ENCODE measurements at regions not wholly inside any gene's neighbourhood (a gene's known extent, or its start where the extent isn't known, plus 50 kb on each side); places are given as distances from the start of the nearest gene placed in this dataset.
"Not testable (repeated sequence)": the region's sequence is repeated elsewhere in the genome, so short reads cannot be mapped to it uniquely, and the experiment has no call there.

DNA sequence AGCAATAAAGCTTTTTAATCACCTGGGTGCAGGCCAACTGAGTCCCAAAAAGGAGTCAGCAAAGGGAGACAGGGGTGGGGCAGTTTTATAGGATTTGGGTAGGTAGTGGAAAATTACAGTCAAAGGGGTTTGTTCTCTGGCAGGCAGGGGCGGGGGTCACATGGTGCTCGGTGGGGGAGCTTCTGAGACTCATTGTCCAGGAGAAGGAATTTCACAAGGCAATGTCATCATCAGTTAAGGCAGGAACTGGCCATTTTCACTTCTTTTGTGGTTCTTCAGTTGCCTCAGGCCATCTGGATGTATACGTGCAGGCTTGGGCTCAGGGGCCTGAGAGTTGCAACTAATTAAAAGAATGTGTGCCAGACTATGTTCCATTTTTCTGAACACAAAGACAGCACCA, 147.5 kb upstream of the SCN7A start:
- not testable (repeated sequence) for DNase-seq (ENCODE audit: low read depth)

DNA sequence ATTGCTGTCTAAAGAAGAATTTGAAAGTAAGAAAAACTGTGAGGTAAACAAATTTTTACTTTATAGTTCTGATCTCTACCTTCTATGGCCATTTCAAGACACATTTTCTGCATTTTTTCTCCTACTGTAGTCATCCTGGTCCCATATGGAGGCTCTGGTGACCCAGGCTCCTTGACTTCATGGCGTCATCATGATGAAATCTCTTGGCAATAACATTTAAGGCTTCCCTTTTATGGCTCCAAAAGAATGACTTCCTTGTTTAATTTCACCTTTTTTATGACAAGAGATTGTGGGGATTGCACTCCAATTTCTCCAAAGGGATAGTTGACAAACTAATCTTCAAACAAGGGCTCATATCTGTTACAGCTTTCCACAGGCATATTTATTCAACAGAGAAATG, 143.0 kb upstream of the SCN7A start:
- no peak for DNase-seq (ENCODE audit: low read depth)

DNA sequence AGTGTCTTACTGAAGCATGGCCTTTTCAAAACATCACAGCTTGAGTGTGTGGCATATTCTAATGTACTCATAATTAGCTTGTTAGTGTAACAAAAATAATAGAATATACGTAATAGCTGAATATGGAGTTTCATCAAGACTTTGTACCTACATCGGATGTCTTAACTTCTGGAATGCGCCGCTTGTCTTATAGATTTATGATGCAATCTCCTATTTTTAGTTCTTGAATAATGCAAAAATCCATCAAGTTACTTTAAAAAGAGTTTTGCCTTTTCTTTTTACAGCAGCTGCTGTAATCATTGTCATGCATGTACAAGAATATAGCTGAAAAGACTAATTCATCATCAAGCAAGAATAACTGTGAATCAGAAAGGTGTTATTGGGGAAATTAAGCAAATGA, 140.7 kb upstream of the SCN7A start:
- DNase-seq (ENCODE audit: low read depth), result no peak

DNA sequence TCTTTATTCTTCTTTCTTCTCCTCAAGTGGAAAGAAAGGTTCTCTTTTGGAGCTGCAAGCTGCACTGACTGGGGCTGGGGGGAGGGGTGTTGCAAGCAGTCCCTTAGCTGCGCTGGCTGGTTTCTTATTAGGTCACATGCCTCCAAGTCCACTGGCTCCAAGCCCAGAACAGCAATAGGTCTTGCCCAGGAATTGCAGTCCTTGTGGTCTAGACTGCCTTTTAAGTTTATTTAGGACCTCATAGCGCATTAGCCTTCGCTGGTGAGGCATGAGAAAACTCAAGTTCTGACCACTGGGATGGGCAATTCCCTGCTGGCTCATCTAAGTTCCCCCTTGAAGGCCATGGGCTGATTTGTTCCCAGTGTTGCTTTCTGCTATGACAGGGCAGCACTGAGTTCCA, 138.6 kb upstream of the SCN7A start:
- DNase-seq (ENCODE audit: low read depth), result peak; percentile 63

DNA sequence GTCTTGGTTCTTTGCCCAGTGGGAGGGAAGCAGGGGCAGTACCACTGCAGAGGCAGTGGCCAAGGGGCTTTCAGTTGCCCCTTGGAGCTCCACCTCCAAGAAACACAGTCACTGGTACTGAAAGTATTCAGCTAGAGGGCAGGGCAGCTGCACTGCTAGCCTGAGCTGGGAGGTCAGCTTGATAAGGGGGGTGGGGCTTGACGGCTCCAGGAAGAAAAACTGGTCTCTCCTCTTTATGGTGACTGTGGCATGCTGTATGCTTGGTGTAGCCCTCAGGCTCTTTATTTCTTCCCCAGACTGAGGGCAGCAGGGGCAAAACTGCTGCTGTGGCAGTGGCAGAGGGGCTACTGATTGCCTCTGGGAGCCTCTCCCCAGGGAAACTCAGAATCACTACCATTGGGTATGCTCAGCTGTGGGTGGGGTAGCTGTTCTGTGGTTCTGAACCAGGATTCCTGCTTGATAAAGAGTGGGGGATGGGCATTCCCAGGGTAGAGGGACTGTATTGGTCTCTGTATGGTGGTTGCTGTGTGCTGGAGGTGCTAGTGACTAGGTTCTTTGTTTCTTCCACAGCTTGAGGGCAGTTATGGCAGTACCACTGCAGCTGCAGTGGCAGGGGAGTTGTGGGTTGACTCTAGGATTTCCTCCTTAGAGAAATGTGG, 134.6 kb upstream of the SCN7A start:
- DNase-seq (ENCODE audit: low read depth), result no peak

DNA sequence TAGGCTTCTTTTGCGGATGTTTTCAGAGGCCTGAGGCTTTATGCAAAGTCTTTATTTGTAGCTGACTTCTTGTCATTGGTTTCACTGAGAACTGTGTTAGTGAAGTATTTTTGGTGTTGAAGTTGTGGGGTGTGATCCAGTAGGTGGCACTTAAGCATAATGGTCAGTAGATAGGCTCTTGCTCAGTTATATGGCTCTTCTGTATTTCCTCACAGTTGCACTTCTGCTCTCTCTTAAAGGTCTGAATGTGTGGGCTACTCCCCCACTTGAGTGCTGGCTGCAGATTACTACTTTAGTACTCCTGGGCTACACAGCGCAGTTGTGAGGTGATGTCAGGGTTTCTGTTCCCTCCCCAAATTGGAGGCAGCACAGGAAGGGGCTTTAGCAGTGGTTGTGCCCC, 133.8 kb upstream of the SCN7A start:
- no peak for DNase-seq (ENCODE audit: low read depth)

DNA sequence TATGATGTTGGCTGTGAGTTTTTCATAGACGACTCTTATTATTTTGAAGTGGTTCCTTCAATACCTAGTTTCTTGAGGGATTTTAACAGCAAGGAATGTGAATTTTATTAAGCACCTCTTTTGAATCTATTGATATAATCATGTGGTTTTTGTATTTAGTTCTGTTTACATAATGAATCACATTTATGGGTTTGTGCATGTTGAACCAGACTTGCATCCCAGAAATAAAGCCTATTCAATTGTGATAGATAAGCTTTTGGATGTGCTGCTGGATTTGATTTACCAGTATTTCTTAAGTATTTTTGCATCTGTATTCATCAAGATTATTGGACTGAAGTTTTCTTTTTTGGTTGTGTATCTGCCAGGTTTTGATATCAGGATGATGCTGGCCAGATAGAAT, 131.6 kb upstream of the SCN7A start:
- no peak for DNase-seq (ENCODE audit: low read depth)

DNA sequence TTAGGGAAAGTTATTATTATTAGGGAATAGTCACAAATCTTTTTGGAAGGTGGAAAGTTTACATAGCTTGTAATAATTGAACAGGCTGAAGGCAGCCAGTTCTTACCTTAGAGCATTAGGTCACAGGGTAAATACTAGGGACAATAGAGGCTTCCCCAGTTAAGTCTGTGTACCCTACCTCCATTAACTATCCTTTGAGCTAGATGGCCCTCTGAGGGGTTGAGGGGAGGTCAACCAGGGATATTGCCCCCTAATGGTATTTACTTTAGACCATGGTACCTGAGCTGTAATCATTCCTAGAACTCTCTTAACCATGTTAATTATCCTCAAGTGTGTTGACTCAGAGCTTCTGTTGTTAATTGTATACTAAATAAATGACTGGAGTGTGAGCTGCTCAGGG, 120.5 kb upstream of the SCN7A start:
- no peak for DNase-seq (ENCODE audit: low read depth)

DNA sequence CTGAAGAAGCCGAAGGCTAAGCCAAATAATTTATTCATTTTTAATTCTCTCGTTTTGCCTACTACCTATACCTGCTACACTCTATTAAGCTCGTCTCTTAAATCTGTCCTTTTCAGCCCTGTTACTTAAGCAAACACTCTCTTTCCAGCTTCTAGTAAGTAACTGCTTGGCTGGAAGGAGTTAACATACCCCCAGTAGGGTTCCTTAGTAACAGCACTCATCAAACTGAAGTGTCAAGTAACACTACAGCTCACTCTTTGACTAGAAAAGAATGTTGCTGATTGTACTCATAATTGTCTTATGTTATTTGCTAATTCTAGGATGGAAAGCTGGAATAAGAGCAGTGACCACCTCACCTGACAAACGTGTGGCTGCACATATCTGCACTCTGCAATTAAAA, 120.0 kb upstream of the SCN7A start:
- no peak for DNase-seq (ENCODE audit: low read depth)

DNA sequence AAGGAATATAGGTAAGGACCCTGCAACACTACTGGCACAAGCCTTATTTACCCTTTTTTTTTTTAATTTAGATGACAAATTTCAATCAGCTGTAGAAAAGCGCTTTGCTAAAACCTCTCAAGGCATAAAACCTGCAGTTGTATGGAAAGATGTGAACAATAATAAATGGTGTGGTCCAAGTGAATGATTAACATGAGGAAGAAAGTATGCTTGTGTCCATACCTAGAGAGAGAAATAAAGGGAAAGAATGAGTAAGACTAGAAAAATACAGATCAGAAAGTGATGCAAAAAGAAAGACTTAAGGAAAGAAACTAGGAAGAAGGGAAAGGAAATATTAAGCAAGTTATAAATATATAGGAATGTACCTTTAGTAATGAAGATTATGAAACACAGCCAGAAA, 119.2 kb upstream of the SCN7A start:
- no peak for DNase-seq (ENCODE audit: low read depth)

DNA sequence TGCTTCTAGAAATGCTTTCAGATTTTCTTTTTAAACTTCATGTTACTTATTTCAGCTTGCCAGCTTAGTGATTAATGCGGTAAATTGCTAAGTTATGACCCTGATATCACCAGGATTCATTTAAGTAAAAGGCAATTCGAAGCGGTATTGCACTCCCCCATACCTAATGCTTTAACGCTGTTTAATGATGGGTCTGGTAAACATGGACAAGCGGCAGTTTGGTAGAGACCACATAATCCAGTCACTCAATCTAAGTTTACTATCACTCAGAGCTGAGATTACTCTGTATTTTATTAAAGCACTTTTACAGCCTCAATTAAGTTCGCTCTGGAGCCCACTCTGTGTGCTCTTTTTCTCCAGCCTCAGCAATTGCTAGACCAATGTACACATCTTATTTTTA, 118.2 kb upstream of the SCN7A start:
- DNase-seq (ENCODE audit: low read depth), result no peak

DNA sequence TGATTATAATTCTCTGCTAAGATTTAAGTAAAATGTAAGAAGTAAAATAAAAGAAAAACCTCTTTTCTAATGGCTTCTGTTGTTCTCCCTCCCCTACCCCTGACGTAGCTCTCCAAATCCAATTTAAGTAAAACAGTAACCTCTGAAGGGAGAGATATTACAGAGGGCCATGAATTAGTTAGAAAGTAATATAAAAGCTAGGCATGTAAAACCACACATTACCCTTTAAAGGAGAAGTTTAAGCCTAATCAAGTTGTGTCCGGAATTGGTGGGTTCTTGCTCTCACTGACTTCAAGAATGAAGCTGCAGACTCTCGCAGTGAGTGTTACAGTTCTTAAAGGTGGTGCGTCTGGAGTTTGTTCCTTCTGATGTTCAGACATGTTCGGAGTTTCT, 116.9 kb upstream of the SCN7A start:
- DNase-seq (ENCODE audit: low read depth), result no peak

DNA sequence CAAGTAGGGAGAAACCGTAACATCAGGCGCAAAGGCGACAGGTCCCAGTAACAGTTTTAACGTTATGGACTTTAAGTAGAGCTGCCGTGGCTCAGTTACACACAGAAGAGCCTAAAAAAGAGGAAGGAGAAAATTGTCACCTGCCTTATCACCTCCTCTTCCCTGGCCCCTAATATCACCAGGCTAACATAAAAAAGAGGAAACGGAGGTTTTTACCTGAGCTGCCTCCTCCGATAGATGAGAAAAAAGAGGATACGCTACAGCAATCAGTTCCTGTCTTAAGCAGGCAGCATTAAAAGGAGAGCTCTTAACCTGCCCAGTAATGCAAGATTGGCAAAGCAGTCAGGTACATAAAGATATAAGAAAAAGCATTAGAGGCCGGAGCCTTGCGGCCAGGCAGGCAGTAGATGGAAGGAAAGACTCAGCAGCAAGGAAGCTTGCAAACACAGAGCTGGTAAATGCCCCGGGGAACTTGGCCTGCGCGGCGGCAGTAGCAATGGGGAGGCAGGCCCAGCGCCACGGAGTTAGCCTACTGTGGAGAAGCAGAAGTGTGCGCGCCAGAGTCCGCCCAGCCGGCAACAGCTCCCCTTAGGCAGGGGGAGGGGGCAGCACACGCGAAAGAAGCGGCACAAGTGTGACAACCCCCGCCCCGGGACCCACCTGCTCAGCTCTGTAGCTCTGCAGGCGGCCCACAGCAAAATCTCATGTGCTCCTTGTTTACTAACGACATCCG, 116.3 kb upstream of the SCN7A start:
- DNase-seq (ENCODE audit: low read depth), result no peak

DNA sequence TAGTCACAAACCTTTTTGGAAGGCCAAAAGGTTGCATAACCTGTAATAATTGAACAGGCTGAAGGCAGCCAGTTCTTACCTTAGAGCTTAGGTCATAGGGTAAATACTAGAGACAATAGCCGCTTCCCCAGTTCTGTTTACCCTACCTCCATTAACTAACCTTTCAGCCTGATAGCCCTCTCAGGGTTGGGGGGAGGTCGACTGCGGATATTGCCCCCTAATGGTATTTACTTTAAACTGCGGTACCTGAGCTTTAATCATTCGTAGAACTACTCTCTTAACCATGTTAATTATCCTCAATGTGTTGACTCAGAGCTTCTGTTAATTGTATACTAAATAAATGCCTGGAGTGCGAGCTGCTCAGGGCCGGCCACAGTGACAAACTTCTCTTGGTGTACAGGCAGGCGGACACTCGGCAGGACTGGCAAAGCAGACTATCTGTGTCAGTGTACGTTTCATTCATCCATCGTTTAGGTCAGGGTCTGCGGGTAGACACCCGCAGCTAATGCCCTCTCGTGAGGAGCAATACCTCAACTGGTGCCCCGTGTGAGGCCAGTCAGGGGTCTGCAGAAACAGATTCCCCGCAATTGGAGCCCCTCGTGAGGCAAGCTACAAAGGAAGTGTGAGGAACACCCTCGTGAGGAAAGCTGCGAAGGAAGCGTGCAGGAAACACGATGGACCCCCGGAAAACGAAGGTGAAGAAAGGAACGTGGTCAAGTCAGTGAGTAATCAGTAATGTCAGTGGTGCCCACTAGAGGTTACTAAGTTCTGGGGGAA, 115.3 kb upstream of the SCN7A start:
- no peak for DNase-seq (ENCODE audit: low read depth)

DNA sequence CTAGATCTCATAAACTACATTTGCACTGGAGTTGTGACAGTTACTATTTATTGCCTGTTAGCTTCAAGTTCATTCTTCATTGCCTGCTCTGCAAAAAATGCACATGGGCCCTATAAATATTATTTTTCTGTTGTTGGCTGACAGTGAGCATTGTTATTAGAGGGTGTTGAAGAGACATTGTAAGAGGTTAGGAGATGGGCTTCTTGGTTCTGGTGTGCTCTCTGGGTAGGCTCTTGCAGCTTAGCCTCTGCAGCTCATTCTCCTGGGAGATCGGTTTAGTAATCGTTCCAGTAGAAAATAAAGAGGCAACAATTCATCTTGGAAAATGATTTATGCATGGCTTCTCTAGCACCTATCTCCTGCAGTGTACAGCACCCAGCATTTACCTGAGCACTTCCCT, 113.8 kb upstream of the SCN7A start:
- no peak for DNase-seq (ENCODE audit: low read depth)

DNA sequence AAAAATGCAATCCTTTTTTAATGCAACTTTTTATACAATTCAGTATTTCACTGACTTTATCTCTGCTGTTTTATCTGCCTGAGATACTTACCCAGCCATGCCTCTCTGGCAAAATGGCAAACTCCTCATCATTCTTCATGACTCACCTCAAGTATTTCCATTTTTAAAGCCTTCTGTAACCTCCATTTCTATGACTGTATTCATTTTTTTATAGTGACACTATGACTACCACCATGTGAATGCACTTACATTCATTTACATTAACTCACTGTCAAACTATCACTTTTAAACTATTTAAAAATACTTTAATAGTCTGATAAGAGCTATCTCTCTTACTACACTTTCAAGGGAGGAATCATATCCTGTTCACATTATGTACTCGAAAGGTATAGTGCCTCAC, 99.4 kb upstream of the SCN7A start:
- peak; percentile 46 for DNase-seq (ENCODE audit: low read depth)

DNA sequence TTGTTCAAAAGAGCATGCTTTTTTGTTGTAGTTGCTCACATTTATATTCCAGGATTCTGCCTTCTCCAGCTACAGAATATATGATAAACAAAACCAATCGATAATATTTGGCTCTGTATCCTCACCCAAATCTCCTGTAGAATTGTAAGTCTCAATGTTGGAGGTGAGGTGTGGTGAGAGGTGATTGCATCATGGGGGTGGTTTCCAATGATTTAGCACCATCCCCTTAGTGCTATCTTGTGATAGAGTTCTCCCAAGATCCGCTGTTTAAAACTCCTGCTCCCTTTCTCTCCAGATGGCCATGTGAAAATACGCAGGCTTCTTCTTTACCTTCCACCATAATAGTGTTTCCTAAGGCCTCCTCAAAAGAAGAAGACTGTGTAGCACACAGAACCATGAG, 98.7 kb upstream of the SCN7A start:
- DNase-seq (ENCODE audit: low read depth), result no peak

DNA sequence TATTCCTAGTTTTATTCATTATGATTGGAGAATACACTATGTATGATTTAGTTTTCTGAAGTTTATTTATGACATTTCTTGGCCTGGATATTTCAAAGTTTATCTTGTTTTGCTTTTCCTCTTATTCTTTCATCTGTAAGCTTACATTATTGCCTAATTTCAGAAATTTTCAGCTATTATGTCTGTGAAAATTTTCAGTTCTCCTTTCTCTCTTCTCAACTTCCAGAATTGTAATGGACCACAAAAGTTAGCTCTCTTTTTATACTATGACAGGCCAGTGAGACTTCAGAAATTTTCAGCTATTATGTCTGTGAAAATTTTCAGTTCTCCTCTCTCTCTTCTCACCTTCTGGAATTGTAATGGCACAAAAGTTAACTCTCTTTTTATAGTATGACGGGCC, 97.2 kb upstream of the SCN7A start:
- no peak for DNase-seq (ENCODE audit: low read depth)

DNA sequence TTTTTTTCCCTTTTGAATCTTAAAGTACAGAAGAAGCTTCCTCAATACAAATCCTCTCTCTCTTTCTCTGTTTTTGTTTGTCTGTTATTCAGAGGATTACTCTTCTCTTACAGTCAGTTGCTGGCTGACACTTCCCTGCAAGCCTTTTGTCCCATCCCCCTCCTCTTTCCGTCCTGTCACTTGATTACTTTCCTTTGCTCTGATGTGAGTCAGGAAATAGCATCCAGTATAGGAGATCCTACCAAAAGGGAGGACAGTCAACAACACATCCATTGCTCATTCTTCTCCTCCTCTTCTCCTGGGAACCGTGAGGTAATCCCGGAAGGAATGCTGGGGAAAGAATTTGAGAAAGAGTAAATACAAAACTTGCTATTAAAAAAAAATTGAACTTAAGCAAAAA, 79.3 kb upstream of the SCN7A start:
- no peak for DNase-seq (ENCODE audit: low read depth)

DNA sequence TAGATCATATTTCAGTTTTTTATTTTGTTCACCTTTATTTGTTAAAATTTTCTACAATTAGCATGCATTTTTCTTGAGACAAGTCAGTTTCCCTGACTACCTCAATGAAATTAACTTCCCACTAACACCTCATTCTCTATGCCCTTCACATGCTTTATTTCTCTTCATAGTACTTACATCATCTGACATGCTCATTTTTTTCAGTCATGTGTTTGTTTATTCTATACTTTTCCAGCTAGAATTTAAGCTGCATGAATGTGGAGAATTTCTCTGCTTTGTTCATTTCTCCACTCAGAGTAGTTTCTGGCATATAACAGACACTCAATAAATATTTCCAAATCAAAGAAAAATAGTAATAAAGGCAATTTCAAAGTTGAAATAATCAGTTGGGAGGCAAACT, 78.9 kb upstream of the SCN7A start:
- no peak for DNase-seq (ENCODE audit: low read depth)

DNA sequence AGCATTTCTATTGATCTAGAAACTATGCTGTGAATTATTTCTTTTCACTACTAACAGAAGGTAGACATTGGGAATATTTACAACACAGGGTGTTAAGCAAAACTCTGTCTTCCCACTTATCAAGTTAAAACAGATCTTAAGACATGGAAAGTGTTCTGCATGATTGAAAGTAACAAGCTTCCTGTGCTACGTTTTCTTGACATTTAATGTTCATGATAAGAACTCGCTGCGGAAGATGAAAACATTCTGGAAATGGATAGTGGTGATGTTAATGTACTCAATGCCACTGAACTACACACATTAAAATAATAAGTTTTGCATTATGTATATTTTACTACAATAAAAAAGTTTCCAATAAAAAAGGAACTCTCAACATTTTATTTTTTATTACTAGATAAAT, 74.4 kb upstream of the SCN7A start:
- DNase-seq (ENCODE audit: low read depth), result no peak

DNA sequence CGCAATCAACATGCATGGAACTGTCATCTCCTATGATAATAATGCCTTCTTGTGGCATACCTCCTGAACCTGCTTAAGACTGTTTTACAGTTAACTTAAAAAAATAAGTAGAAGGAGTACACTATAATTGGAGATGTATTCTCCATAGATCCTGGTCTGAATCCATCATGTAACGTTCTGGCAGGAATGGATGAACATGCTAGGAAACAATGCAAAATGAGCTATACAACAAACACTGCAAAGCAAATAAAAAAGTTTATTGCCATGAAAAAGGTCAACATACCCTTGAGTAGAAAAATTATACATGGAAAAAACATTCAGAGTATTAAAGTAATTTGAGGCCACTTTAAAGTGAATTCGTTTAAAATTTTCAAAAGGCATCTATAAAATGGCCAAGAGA, 71.5 kb upstream of the SCN7A start:
- DNase-seq (ENCODE audit: low read depth), result no peak

DNA sequence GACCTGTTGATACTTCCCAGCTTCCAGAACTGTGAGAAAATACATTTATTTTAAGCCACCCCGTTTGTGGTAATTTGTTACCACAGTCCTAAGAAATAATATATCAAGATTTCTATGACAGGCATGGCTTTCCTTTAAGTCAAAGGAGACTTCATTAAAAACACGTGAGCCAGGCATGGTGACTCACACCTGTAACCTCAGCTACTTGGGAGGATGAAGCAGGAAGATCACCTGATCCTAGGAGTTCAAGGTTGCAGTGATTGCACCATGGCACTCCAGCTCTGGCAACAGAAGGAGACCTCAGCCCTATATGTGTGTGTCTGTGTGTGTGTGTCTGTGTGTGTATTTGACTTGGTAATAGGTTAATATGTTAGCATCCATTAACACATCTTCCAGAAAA, 69.8 kb upstream of the SCN7A start:
- DNase-seq (ENCODE audit: low read depth), result no peak
